ENCODE measurements at regions not wholly inside any gene's neighbourhood (a gene's known extent, or its start where the extent isn't known, plus 50 kb on each side); places are given as distances from the start of the nearest gene placed in this dataset.

DNA sequence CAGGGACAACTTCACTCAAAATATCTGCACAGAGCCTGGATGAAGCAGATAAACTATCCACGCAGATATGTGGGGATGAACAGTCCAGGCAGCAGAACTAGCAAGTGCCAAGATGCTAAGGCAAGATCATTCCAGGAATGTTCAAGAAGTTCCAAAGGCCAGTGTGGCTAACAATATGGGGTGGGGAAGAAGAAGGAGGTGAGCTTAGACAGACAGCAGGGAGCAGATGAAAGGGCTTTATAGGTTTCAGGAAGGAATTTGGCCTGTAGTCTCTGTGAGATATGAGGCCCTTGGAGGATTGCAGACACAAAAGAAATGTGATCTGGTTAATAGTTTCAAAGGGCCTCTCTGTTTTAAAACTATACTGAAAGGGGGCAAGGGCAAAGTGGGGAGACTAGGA lies 63.5 kb upstream of the PPM1H start:
- TF ChIP-seq, protein P1, sequence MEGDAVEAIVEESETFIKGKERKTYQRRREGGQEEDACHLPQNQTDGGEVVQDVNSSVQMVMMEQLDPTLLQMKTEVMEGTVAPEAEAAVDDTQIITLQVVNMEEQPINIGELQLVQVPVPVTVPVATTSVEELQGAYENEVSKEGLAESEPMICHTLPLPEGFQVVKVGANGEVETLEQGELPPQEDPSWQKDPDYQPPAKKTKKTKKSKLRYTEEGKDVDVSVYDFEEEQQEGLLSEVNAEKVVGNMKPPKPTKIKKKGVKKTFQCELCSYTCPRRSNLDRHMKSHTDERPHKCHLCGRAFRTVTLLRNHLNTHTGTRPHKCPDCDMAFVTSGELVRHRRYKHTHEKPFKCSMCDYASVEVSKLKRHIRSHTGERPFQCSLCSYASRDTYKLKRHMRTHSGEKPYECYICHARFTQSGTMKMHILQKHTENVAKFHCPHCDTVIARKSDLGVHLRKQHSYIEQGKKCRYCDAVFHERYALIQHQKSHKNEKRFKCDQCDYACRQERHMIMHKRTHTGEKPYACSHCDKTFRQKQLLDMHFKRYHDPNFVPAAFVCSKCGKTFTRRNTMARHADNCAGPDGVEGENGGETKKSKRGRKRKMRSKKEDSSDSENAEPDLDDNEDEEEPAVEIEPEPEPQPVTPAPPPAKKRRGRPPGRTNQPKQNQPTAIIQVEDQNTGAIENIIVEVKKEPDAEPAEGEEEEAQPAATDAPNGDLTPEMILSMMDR (IDR thresholded peaks at IDR 0.05) = no peak
- TF ChIP-seq CBFB (CRISPR knock-in tag; IDR thresholded peaks at IDR 0.05; ENCODE audit: low read depth) (no peak), HMGXB4 (CRISPR knock-in tag; IDR thresholded peaks at IDR 0.05) (no peak), ZNF425 (CRISPR knock-in tag; conservative IDR thresholded peaks at IDR 0.05) (no peak), E2F5 (CRISPR knock-in tag; IDR thresholded peaks at IDR 0.05) (no peak), ZNF396 (CRISPR knock-in tag; IDR thresholded peaks at IDR 0.05; ENCODE audit: borderline replicate concordance) (no peak), GABPB1 (CRISPR knock-in tag; IDR thresholded peaks at IDR 0.05) (no peak), ZNF138 (CRISPR knock-in tag; conservative IDR thresholded peaks at IDR 0.05) (no peak), ZSCAN18 (CRISPR knock-in tag; IDR thresholded peaks at IDR 0.05) (no peak), CREB1 (CRISPR knock-in tag; IDR thresholded peaks at IDR 0.05) (no peak), NFE2L1 (CRISPR knock-in tag; IDR thresholded peaks at IDR 0.05) (no peak), RELA (CRISPR knock-in tag; IDR thresholded peaks at IDR 0.05; ENCODE audit: borderline replicate concordance) (no peak), SOX15 (CRISPR knock-in tag; IDR thresholded peaks at IDR 0.05) (no peak)
- TF ChIP-seq, protein P2, sequence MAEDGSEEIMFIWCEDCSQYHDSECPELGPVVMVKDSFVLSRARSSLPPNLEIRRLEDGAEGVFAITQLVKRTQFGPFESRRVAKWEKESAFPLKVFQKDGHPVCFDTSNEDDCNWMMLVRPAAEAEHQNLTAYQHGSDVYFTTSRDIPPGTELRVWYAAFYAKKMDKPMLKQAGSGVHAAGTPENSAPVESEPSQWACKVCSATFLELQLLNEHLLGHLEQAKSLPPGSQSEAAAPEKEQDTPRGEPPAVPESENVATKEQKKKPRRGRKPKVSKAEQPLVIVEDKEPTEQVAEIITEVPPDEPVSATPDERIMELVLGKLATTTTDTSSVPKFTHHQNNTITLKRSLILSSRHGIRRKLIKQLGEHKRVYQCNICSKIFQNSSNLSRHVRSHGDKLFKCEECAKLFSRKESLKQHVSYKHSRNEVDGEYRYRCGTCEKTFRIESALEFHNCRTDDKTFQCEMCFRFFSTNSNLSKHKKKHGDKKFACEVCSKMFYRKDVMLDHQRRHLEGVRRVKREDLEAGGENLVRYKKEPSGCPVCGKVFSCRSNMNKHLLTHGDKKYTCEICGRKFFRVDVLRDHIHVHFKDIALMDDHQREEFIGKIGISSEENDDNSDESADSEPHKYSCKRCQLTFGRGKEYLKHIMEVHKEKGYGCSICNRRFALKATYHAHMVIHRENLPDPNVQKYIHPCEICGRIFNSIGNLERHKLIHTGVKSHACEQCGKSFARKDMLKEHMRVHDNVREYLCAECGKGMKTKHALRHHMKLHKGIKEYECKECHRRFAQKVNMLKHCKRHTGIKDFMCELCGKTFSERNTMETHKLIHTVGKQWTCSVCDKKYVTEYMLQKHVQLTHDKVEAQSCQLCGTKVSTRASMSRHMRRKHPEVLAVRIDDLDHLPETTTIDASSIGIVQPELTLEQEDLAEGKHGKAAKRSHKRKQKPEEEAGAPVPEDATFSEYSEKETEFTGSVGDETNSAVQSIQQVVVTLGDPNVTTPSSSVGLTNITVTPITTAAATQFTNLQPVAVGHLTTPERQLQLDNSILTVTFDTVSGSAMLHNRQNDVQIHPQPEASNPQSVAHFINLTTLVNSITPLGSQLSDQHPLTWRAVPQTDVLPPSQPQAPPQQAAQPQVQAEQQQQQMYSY (CRISPR knock-in tag; IDR thresholded peaks at IDR 0.05) = no peak
